GM23248 (cell line): ENCODE measurements at regions not wholly inside any gene's neighbourhood (a gene's known extent, or its start where the extent isn't known, plus 50 kb on each side); places are given as distances from the start of the nearest gene placed in this dataset.

Experiments used
- DNase-seq: peaks from one replicate; pipeline ENCODE4 v3.0.0-alpha.2; 2015
- H2AFZ ChIP-seq: fragments of 200-600 bp; sonication (generic); 2 replicates; pipeline ENCODE4 v1.6.1; 2016; ENCODE audit warnings: antibody characterized with exemption
- H3F3A ChIP-seq: fragments of 200-600 bp; sonication (generic); 2 replicates; pipeline ENCODE4 v1.6.1; 2016; ENCODE audit warnings: mild to moderate bottlenecking, antibody characterized with exemption, mixed run types; ENCODE audit not compliant: insufficient read depth
- H3K27ac ChIP-seq: fragments of 200-600 bp; sonication (generic); 2 replicates; pipeline ENCODE4 v1.5.1; 2016; ENCODE audit warnings: mild to moderate bottlenecking
- H3K27me3 ChIP-seq: fragments of 200-600 bp; sonication (generic); replicated peaks from 2 replicates; pipeline ENCODE4 v1.6.1; 2016; ENCODE audit warnings: mild to moderate bottlenecking; ENCODE audit not compliant: insufficient read depth
- H3K36me3 ChIP-seq: fragments of 200-600 bp; sonication (generic); 2 replicates; pipeline ENCODE4 v1.6.1; 2016; ENCODE audit warnings: low read depth, mild to moderate bottlenecking
- H3K4me1 ChIP-seq: fragments of 200-600 bp; sonication (generic); 2 replicates; pipeline ENCODE4 v1.6.1; 2016; ENCODE audit warnings: mild to moderate bottlenecking; ENCODE audit not compliant: insufficient read depth
- H3K4me2 ChIP-seq: fragments of 200-600 bp; sonication (generic); one replicate; pipeline ENCODE4 v1.6.1; 2016; ENCODE audit warnings: mild to moderate bottlenecking; ENCODE audit not compliant: unreplicated experiment
- H3K4me3 ChIP-seq: fragments of 200-600 bp; sonication (generic); 2 replicates; pipeline ENCODE4 v1.5.1; 2016; ENCODE audit warnings: mild to moderate bottlenecking
- H3K79me2 ChIP-seq: fragments of 200-600 bp; sonication (generic); 2 replicates; pipeline ENCODE4 v1.6.1; 2016; ENCODE audit warnings: mild to moderate bottlenecking; ENCODE audit not compliant: insufficient read depth
- H3K9ac ChIP-seq: fragments of 200-600 bp; sonication (generic); 2 replicates; pipeline ENCODE4 v1.6.1; 2016; ENCODE audit warnings: mild to moderate bottlenecking
- H3K9me2 ChIP-seq: fragments of 200-600 bp; sonication (generic); 2 replicates; pipeline ENCODE4 v1.6.1; 2016; ENCODE audit warnings: mixed run types, mild to moderate bottlenecking, moderate library complexity; ENCODE audit not compliant: insufficient read depth
- H3K9me3 ChIP-seq: fragments of 200-600 bp; sonication (generic); one replicate; pipeline ENCODE4 v1.6.1; 2017; ENCODE audit warnings: low read depth
- H4K20me1 ChIP-seq: fragments of 200-600 bp; sonication (generic); 2 replicates; pipeline ENCODE4 v1.6.0; 2016; ENCODE audit not compliant: insufficient read depth
- EZH2 ChIP-seq: fragments of 200-600 bp; sonication (generic); IDR thresholded peaks from 2 replicates; pipeline ENCODE4 v1.6.1; 2018; ENCODE audit warnings: antibody characterized with exemption, mild to moderate bottlenecking; ENCODE audit not compliant: insufficient read depth, poor library complexity, severe bottlenecking
- EZH2phosphoT487 ChIP-seq: fragments of 200-600 bp; sonication (generic); IDR thresholded peaks from 2 replicates; pipeline ENCODE4 v1.6.1; 2018; ENCODE audit warnings: antibody characterized with exemption, moderate library complexity, mild to moderate bottlenecking, low read depth; ENCODE audit not compliant: insufficient read depth
- WGBS, 2 experiments: methylation state at CpG; one replicate each; pipeline ENCODE4 v1.1.6; 2015 to 2017; ENCODE audit warnings: low lambda C conversion rate in 2 of 2, low coverage in 1 of 2; ENCODE audit errors: missing lambda C conversion rate in 2 of 2; 5-methylcytosine and 5-hydroxymethylcytosine counted together
- in situ Hi-C: fragments of 300-500 bp; cut with MboI; formaldehyde crosslinking; loops from 2 replicates; pipeline ENCODE4 v1.15.0; 2020

DNA sequence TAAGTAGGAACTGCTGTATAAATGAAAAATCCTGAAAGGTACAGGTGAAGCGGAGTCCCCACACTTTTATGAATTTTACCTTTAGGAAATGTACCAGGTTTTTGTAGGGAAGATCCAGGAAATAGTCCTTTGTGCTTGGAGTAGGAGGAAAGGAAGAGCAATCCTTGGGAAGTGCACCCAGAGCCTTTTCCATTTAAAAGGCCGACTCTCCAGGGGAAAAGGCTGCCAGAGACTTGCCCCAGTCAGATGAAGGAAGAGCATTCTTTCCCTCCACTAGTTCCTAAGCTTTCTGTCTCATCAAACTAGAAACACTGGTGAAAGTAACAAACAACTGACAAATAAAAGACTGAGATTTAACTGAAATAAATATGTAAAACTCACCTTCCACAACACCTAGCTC is 779.4 kb upstream of the CDH6 start:
- in situ Hi-C loops: loop anchor here (25.0 kb wide), 1 partner anchor 823 kb away; no protein-coding TSS in a partner anchor
- no peaks in the 10 kb centered on the region for H3K36me3 ChIP-seq
- no peak for TF ChIP-seq EZH2phosphoT487
- no peak for TF ChIP-seq EZH2
- no peaks in the 10 kb centered on the region for H4K20me1 ChIP-seq
- no peaks in the 10 kb centered on the region for H3K9me2 ChIP-seq
- no peak overlapping the region for H3K27ac ChIP-seq
- no peaks in the 10 kb centered on the region for H3F3A ChIP-seq
- no peaks in the 10 kb centered on the region for H3K27me3 ChIP-seq
- 19 to 24% methylated on average over 2 of the region's 2 CpGs for WGBS, 2 experiments
- H2AFZ ChIP-seq: no peak overlapping the region
- no peaks in the 10 kb centered on the region for H3K79me2 ChIP-seq
- no peak overlapping the region for H3K4me3 ChIP-seq
- no peaks in the 10 kb centered on the region for H3K9me3 ChIP-seq
- no peaks in the 10 kb centered on the region for H3K4me1 ChIP-seq
- DNase-seq: no peak
- no peak overlapping the region for H3K4me2 ChIP-seq
- H3K9ac ChIP-seq: no peak overlapping the region

DNA sequence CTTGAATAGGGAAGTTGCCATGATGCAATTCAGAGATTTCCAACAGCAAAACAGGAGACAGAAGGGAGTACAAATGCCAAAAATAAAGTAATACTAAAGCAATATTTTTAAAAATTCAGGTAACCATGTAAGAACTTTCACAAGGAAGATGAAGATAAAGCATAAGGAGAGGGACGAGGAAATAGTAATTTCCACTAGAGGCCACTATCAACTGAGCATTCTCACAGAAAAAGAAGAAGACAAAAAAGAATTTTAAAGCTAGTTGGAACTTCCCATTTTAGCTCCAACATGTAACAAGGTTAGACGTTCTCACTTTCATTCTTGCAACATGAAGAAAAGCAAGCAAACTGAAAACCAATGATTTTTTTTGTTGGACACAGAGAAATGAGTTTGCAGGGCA is 779.9 kb upstream of the CDH6 start:
- Histone ChIP-seq H3K4me3 (no peak overlapping the region), H3K9me3 (no peaks in the 10 kb centered on the region), H3K27ac (no peak overlapping the region), H3K27me3 (no peaks in the 10 kb centered on the region), H3K79me2 (no peaks in the 10 kb centered on the region), H3K36me3 (no peaks in the 10 kb centered on the region), H3K9me2 (no peaks in the 10 kb centered on the region), H4K20me1 (no peaks in the 10 kb centered on the region), H3F3A (no peaks in the 10 kb centered on the region), H2AFZ (no peak overlapping the region), H3K4me2 (no peak overlapping the region), H3K4me1 (no peaks in the 10 kb centered on the region), H3K9ac (no peak overlapping the region)
- TF ChIP-seq EZH2: no peak
- no peak for TF ChIP-seq EZH2phosphoT487
- in situ Hi-C loops: loop anchor here (25.0 kb wide), 1 partner anchor 824 kb away; no protein-coding TSS in a partner anchor
- WGBS, 2 experiments: 0% methylated on average over 2 of the region's 2 CpGs
- DNase-seq: no peak

DNA sequence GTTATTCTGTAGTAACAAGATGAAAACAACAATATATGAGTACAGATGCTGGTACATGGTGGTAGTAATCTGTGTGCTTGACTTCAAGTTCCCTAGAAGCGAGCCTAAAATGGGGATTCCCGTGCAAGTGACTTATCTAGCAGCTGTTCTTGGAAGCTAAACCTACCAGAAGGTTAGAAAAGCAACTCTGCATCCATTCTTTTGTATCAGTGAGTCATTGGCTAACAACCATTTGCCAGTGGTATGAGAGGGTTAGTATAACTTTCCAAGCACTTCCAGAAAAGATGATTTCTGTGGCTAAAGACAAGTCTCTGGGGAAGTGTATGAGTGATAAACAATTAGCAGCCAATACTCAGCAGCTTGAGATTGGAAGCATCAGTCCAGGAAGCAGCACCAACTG is 787.7 kb upstream of the CDH6 start:
- Histone ChIP-seq H3K36me3 (no peaks in the 10 kb centered on the region), H3F3A (no peaks in the 10 kb centered on the region), H3K27ac (no peak overlapping the region), H2AFZ (no peak overlapping the region), H3K9me2 (no peaks in the 10 kb centered on the region), H3K9ac (no peak overlapping the region), H4K20me1 (no peaks in the 10 kb centered on the region), H3K27me3 (no peaks in the 10 kb centered on the region), H3K4me3 (no peak overlapping the region), H3K79me2 (no peaks in the 10 kb centered on the region), H3K9me3 (no peaks in the 10 kb centered on the region), H3K4me1 (no peaks in the 10 kb centered on the region), H3K4me2 (no peak overlapping the region)
- WGBS, 2 experiments: 16 to 18% methylated on average over 2 of the region's 2 CpGs
- no peak for TF ChIP-seq EZH2
- no peak for TF ChIP-seq EZH2phosphoT487
- in situ Hi-C loops: loop anchor here (25.0 kb wide), 1 partner anchor 831 kb away; no protein-coding TSS in a partner anchor
- DNase-seq: no peak

DNA sequence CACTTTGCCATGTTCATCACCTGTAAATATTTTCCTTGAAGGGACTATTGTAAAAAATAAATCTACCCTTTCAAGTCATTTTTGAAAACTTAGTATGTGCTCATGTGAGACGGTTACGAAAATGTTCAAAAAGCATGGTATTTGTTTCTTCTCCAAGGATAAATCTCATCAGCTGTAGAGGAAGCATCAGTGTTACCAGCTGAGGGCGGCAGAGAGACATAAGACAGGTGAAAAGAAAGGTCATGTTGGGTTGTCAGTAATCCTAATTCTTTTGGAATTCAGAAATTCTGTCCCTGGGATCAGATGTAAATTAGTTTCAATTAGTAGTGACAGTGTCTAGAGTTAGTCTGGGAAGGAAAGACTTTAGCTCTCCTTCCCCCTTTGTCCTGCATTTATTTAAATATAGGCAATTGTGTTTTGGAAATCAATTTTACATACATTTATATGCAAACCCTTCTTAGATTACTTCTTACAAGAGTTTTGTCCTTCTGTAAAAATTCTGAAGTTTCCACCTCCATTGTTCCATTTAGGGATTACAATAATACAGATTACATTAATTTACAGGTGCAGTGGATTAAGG is 791.9 kb upstream of the CDH6 start:
- no peaks in the 10 kb centered on the region for H3K9me2 ChIP-seq
- TF ChIP-seq EZH2phosphoT487 (no peak), EZH2 (no peak)
- WGBS, 2 experiments: 2 to 5% methylated on average over 3 of the region's 3 CpGs
- no peak overlapping the region for H3K9ac ChIP-seq
- H4K20me1 ChIP-seq: no peaks in the 10 kb centered on the region
- no peak overlapping the region for H2AFZ ChIP-seq
- H3F3A ChIP-seq: no peaks in the 10 kb centered on the region
- no peak overlapping the region for H3K4me3 ChIP-seq
- in situ Hi-C loops: loop anchor here (25.0 kb wide), 1 partner anchor 836 kb away; no protein-coding TSS in a partner anchor
- H3K4me1 ChIP-seq: no peaks in the 10 kb centered on the region
- H3K79me2 ChIP-seq: no peaks in the 10 kb centered on the region
- no peak overlapping the region for H3K4me2 ChIP-seq
- no peaks in the 10 kb centered on the region for H3K36me3 ChIP-seq
- peak; percentile 68 for DNase-seq
- no peak overlapping the region for H3K27ac ChIP-seq
- H3K9me3 ChIP-seq: no peaks in the 10 kb centered on the region
- H3K27me3 ChIP-seq: no peaks in the 10 kb centered on the region

DNA sequence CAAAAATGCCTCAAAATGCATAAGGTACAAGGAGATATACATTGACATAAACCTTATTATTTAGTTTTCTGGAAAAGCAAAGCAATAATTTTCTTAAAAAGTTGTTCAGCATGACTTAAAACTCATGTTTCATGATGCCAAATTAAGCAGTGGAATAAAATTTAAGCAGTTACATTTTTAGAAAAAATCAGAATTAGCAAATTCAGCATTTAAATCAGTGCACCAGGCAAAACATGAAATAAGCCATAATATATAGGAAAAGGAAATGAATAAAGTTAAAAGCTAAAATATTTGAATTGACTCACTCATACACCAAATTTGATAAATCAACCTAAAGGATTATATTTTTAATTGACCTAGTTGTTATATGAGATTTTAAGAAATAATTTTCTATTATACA is 795.1 kb upstream of the CDH6 start:
- in situ Hi-C loops: no loop called here
- DNase-seq: no peak
- no peak overlapping the region for H2AFZ ChIP-seq

More for the DNA sequence above, 795.1 kb upstream of the CDH6 start:
- H3K4me1 ChIP-seq: no peaks in the 10 kb centered on the region
- no peaks in the 10 kb centered on the region for H3K9me2 ChIP-seq
- TF ChIP-seq EZH2phosphoT487 (no peak), EZH2 (no peak)
- no peaks in the 10 kb centered on the region for H3K27me3 ChIP-seq
- H3K79me2 ChIP-seq: no peaks in the 10 kb centered on the region
- H3K9me3 ChIP-seq: no peaks in the 10 kb centered on the region
- no peak overlapping the region for H3K4me3 ChIP-seq
- H3K4me2 ChIP-seq: no peak overlapping the region
- no peaks in the 10 kb centered on the region for H4K20me1 ChIP-seq
- no peak overlapping the region for H3K27ac ChIP-seq
- H3K9ac ChIP-seq: no peak overlapping the region
- no peaks in the 10 kb centered on the region for H3F3A ChIP-seq
- H3K36me3 ChIP-seq: no peaks in the 10 kb centered on the region
